Activated naive CD8-positive, alpha-beta T cell treated with anti-CD3 and anti-CD28 coated beads for 36 hours (primary cell): ENCODE measurements at regions not wholly inside any gene's neighbourhood (a gene's known extent, or its start where the extent isn't known, plus 50 kb on each side); places are given as distances from the start of the nearest gene placed in this dataset.

ENCODE experiments used
- DNase-seq: peaks from one replicate; pipeline ENCODE4 v3.0.0; 2021
- H3K27ac Mint-ChIP-seq: one replicate; pipeline ENCODE4 v1.8.0; 2022; ENCODE audit warnings: mild to moderate bottlenecking, moderate library complexity, mixed read lengths
- H3K27me3 Mint-ChIP-seq: one replicate; pipeline ENCODE4 v1.8.0; 2022; ENCODE audit warnings: mild to moderate bottlenecking, mixed read lengths
- H3K36me3 Mint-ChIP-seq: one replicate; pipeline ENCODE4 v1.8.0; 2021; ENCODE audit warnings: mild to moderate bottlenecking, mixed read lengths
- H3K4me1 Mint-ChIP-seq: one replicate; pipeline ENCODE4 v1.8.0; 2021; ENCODE audit warnings: mixed read lengths
- H3K4me3 Mint-ChIP-seq: one replicate; pipeline ENCODE4 v1.8.0; 2022; ENCODE audit warnings: mild to moderate bottlenecking, moderate library complexity, mixed read lengths
- H3K9me3 Mint-ChIP-seq: one replicate; pipeline ENCODE4 v1.8.0; 2022; ENCODE audit warnings: mixed read lengths

GRCh38 chr2:63775191-63775590 is 66.5 kb upstream of the UGP2 start:
- H3K27me3 Mint-ChIP-seq, result no peaks in the 10 kb centered on the region
- no peaks in the 10 kb centered on the region for H3K36me3 Mint-ChIP-seq
- H3K27ac Mint-ChIP-seq, result no peak overlapping the region
- no peak overlapping the region for H3K4me3 Mint-ChIP-seq
- H3K9me3 Mint-ChIP-seq, result no peaks in the 10 kb centered on the region
- H3K4me1 Mint-ChIP-seq, result no peaks in the 10 kb centered on the region
- DNase-seq, result no peak

GRCh38 chr2:63776382-63776781 is 65.3 kb upstream of the UGP2 start:
- Mint-ChIP-seq H3K27ac (no peak overlapping the region), H3K4me3 (no peak overlapping the region), H3K4me1 (no peaks in the 10 kb centered on the region), H3K27me3 (no peaks in the 10 kb centered on the region), H3K9me3 (no peaks in the 10 kb centered on the region), H3K36me3 (no peaks in the 10 kb centered on the region)
- no peak for DNase-seq

GRCh38 chr2:63777816-63778215 is 63.9 kb upstream of the UGP2 start:
- no peak overlapping the region for H3K4me3 Mint-ChIP-seq
- no peak overlapping the region for H3K27ac Mint-ChIP-seq
- DNase-seq, result no peak
- no peaks in the 10 kb centered on the region for H3K36me3 Mint-ChIP-seq
- H3K9me3 Mint-ChIP-seq, result no peaks in the 10 kb centered on the region
- no peaks in the 10 kb centered on the region for H3K4me1 Mint-ChIP-seq
- H3K27me3 Mint-ChIP-seq, result no peaks in the 10 kb centered on the region

- H3K36me3 Mint-ChIP-seq, result no peaks in the 10 kb centered on the region
- H3K9me3 Mint-ChIP-seq, result no peaks in the 10 kb centered on the region
- DNase-seq, result no peak
- no peaks in the 10 kb centered on the region for H3K27me3 Mint-ChIP-seq
- H3K4me1 Mint-ChIP-seq, result no peaks in the 10 kb centered on the region
- H3K27ac Mint-ChIP-seq, result no peak overlapping the region
- no peak overlapping the region for H3K4me3 Mint-ChIP-seq
These were observed 63.3 kb upstream of the UGP2 start for GRCh38 chr2:63778391-63778790.

- H3K4me1 Mint-ChIP-seq, result no peaks in the 10 kb centered on the region
- H3K9me3 Mint-ChIP-seq, result no peaks in the 10 kb centered on the region
- H3K27me3 Mint-ChIP-seq, result no peaks in the 10 kb centered on the region
- DNase-seq, result no peak
- H3K4me3 Mint-ChIP-seq, result no peak overlapping the region
- H3K27ac Mint-ChIP-seq, result no peak overlapping the region
- H3K36me3 Mint-ChIP-seq, result no peaks in the 10 kb centered on the region
These were observed 61.1 kb upstream of the UGP2 start for GRCh38 chr2:63780518-63781155.

- DNase-seq, result no peak
- Mint-ChIP-seq H3K4me3 (no peak overlapping the region), H3K27me3 (no peaks in the 10 kb centered on the region), H3K4me1 (peaks cover 3% of the 10 kb centered on the region), H3K36me3 (no peaks in the 10 kb centered on the region), H3K27ac (no peak overlapping the region), H3K9me3 (no peaks in the 10 kb centered on the region)
These were observed 57.2 kb upstream of the UGP2 start for GRCh38 chr2:63784461-63784860.

GRCh38 chr2:63785096-63785495 is 56.6 kb upstream of the UGP2 start:
- no peak overlapping the region for H3K27ac Mint-ChIP-seq
- no peaks in the 10 kb centered on the region for H3K27me3 Mint-ChIP-seq
- no peaks in the 10 kb centered on the region for H3K9me3 Mint-ChIP-seq
- DNase-seq, result no peak
- peaks cover 6% of the 10 kb centered on the region for H3K4me1 Mint-ChIP-seq
- H3K36me3 Mint-ChIP-seq, result no peaks in the 10 kb centered on the region
- H3K4me3 Mint-ChIP-seq, result no peak overlapping the region

- Mint-ChIP-seq H3K4me3 (no peak overlapping the region), H3K27ac (no peak overlapping the region), H3K36me3 (no peaks in the 10 kb centered on the region), H3K4me1 (peaks cover 9% of the 10 kb centered on the region), H3K27me3 (no peaks in the 10 kb centered on the region), H3K9me3 (no peaks in the 10 kb centered on the region)
- DNase-seq, result no peak
These were observed 55.2 kb upstream of the UGP2 start for GRCh38 chr2:63786471-63786870.

GRCh38 chr2:63788071-63788470 is 53.6 kb upstream of the UGP2 start:
- no peak overlapping the region for H3K4me3 Mint-ChIP-seq
- no peaks in the 10 kb centered on the region for H3K36me3 Mint-ChIP-seq
- H3K9me3 Mint-ChIP-seq, result peaks cover 6% of the 10 kb centered on the region
- H3K27ac Mint-ChIP-seq, result no peak overlapping the region
- peaks cover 15% of the 10 kb centered on the region for H3K4me1 Mint-ChIP-seq
- DNase-seq, result no peak
- H3K27me3 Mint-ChIP-seq, result no peaks in the 10 kb centered on the region

- Mint-ChIP-seq H3K36me3 (no peaks in the 10 kb centered on the region), H3K4me3 (no peak overlapping the region), H3K27me3 (no peaks in the 10 kb centered on the region), H3K4me1 (peaks cover 15% of the 10 kb centered on the region), H3K27ac (no peak overlapping the region), H3K9me3 (peaks cover 6% of the 10 kb centered on the region)
- no peak for DNase-seq
These were observed 52.2 kb upstream of the UGP2 start for GRCh38 chr2:63789338-63790020.

- H3K4me3 Mint-ChIP-seq, result no peak overlapping the region
- no peak overlapping the region for H3K27ac Mint-ChIP-seq
- H3K27me3 Mint-ChIP-seq, result peaks cover 3% of the 10 kb centered on the region
- peaks cover 15% of the 10 kb centered on the region for H3K4me1 Mint-ChIP-seq
- H3K9me3 Mint-ChIP-seq, result peaks cover 6% of the 10 kb centered on the region
- H3K36me3 Mint-ChIP-seq, result no peaks in the 10 kb centered on the region
- no peak for DNase-seq
These were observed 51.2 kb upstream of the UGP2 start for GRCh38 chr2:63790491-63790890.

GRCh38 chr2:63790906-63791305 is 50.8 kb upstream of the UGP2 start:
- Mint-ChIP-seq H3K27me3 (peaks cover 3% of the 10 kb centered on the region), H3K4me3 (no peak overlapping the region), H3K4me1 (peaks cover 15% of the 10 kb centered on the region), H3K9me3 (peaks cover 6% of the 10 kb centered on the region), H3K36me3 (no peaks in the 10 kb centered on the region), H3K27ac (no peak overlapping the region)
- no peak for DNase-seq

- Mint-ChIP-seq H3K9me3 (peaks cover 6% of the 10 kb centered on the region), H3K27me3 (peaks cover 3% of the 10 kb centered on the region)
These were observed 50.3 kb upstream of the UGP2 start for GRCh38 chr2:63791387-63791786.

More at GRCh38 chr2:63791387-63791786, 50.3 kb upstream of the UGP2 start:
- H3K4me3 Mint-ChIP-seq, result no peak overlapping the region
- peaks cover 15% of the 10 kb centered on the region for H3K4me1 Mint-ChIP-seq
- no peaks in the 10 kb centered on the region for H3K36me3 Mint-ChIP-seq
- H3K27ac Mint-ChIP-seq, result no peak overlapping the region
- no peak for DNase-seq
